ENCODE measurements at regions not wholly inside any gene's neighbourhood (a gene's known extent, or its start where the extent isn't known, plus 50 kb on each side); places are given as distances from the start of the nearest gene placed in this dataset.

GRCh38 chr11:134741453-134742223 is 329.6 kb upstream of the B3GAT1 start:
- DNase-seq = no peak

GRCh38 chr11:134740590-134741261 is 328.7 kb upstream of the B3GAT1 start:
- no peak for DNase-seq

- no peak for DNase-seq
Measured at GRCh38 chr11:134739136-134739535, 327.1 kb upstream of the B3GAT1 start.

- DNase-seq = no peak
Measured at GRCh38 chr11:134738581-134738980, 326.5 kb upstream of the B3GAT1 start.

- no peak for DNase-seq
Measured at GRCh38 chr11:134737563-134738510, 325.8 kb upstream of the B3GAT1 start.

- DNase-seq = no peak
Measured at GRCh38 chr11:134736251-134736947, 324.4 kb upstream of the B3GAT1 start.

GRCh38 chr11:134734894-134735293 is 322.9 kb upstream of the B3GAT1 start:
- no peak for DNase-seq

GRCh38 chr11:134734141-134734845 is 322.3 kb upstream of the B3GAT1 start:
- no peak for DNase-seq

- no peak for DNase-seq
Measured at GRCh38 chr11:134733646-134734045, 321.6 kb upstream of the B3GAT1 start.

GRCh38 chr11:134731213-134731961 is 319.3 kb upstream of the B3GAT1 start:
- no peak for DNase-seq

- DNase-seq = no peak
Measured at GRCh38 chr11:134730561-134731212, 318.6 kb upstream of the B3GAT1 start.

- DNase-seq = no peak
Measured at GRCh38 chr11:134730101-134730500, 318.1 kb upstream of the B3GAT1 start.

- no peak for DNase-seq
Measured at GRCh38 chr11:134728186-134728585, 316.1 kb upstream of the B3GAT1 start.

- no peak for DNase-seq
Measured at GRCh38 chr11:134727636-134728035, 315.6 kb upstream of the B3GAT1 start.

GRCh38 chr11:134727204-134727603 is 315.2 kb upstream of the B3GAT1 start:
- no peak for DNase-seq

- no peak for DNase-seq
Measured at GRCh38 chr11:134725716-134726639, 313.9 kb upstream of the B3GAT1 start.

- DNase-seq = no peak
Measured at GRCh38 chr11:134725211-134725610, 313.2 kb upstream of the B3GAT1 start.

GRCh38 chr11:134724779-134725140 is 312.7 kb upstream of the B3GAT1 start:
- DNase-seq = no peak

GRCh38 chr11:134724106-134724778 is 312.2 kb upstream of the B3GAT1 start:
- DNase-seq = no peak

Measured in CD4-positive, alpha-beta T cell treated with Interleukin-17A for 4 hours (primary cell).